ENCODE measurements at regions not wholly inside any gene's neighbourhood (a gene's known extent, or its start where the extent isn't known, plus 50 kb on each side); places are given as distances from the start of the nearest gene placed in this dataset.

GRCh38 chr18:65527879-65528633 is 222.8 kb upstream of the CDH7 start:
- H3K4me2 ChIP-seq (ENCODE audit: low read depth, low read length, poor library complexity, severe bottlenecking): no peak overlapping the region
- no peaks in the 10 kb centered on the region for H3K79me2 ChIP-seq (ENCODE audit: insufficient read depth, low read length)
- no peaks in the 10 kb centered on the region for H4K20me1 ChIP-seq (ENCODE audit: low read depth, low read length)
- H3K27me3 ChIP-seq (ENCODE audit: low read length): no peaks in the 10 kb centered on the region
- H3K9ac ChIP-seq (ENCODE audit: low read length): no peak overlapping the region
- H3F3A ChIP-seq (ENCODE audit: insufficient read depth): no peaks in the 10 kb centered on the region
- H3K36me3 ChIP-seq (ENCODE audit: low read length): no peaks in the 10 kb centered on the region
- H3K9me3 ChIP-seq (ENCODE audit: insufficient read depth, low read length): no peaks in the 10 kb centered on the region
- no peak for TF ChIP-seq EZH2phosphoT487 (conservative IDR thresholded peaks at IDR 0.05; ENCODE audit: low read length)
- no peak overlapping the region for H2AFZ ChIP-seq (ENCODE audit: low read depth, low read length, severe bottlenecking)
- no peak overlapping the region for H3K4me3 ChIP-seq (ENCODE audit: insufficient read depth, low read length, poor library complexity, severe bottlenecking)
- no peak overlapping the region for H3K27ac ChIP-seq (ENCODE audit: low read depth, low read length)
- no peaks in the 10 kb centered on the region for H3K9me2 ChIP-seq (replicated peaks; ENCODE audit: insufficient read depth, low read length)

- Histone ChIP-seq H2AFZ (ENCODE audit: low read depth, low read length, severe bottlenecking) (no peak overlapping the region), H3K9me3 (ENCODE audit: insufficient read depth, low read length) (no peaks in the 10 kb centered on the region)
Measured at GRCh38 chr18:65526099-65526498, 224.7 kb upstream of the CDH7 start.

GRCh38 chr18:65523461-65523860 is 227.4 kb upstream of the CDH7 start:
- Histone ChIP-seq H3K9me2 (replicated peaks; ENCODE audit: insufficient read depth, low read length) (no peaks in the 10 kb centered on the region), H3K36me3 (ENCODE audit: low read length) (no peaks in the 10 kb centered on the region), H3K27me3 (ENCODE audit: low read length) (no peaks in the 10 kb centered on the region), H3K4me2 (ENCODE audit: low read depth, low read length, poor library complexity, severe bottlenecking) (no peak overlapping the region), H3K79me2 (ENCODE audit: insufficient read depth, low read length) (no peaks in the 10 kb centered on the region), H2AFZ (ENCODE audit: low read depth, low read length, severe bottlenecking) (no peak overlapping the region), H4K20me1 (ENCODE audit: low read depth, low read length) (no peaks in the 10 kb centered on the region), H3K9ac (ENCODE audit: low read length) (no peak overlapping the region), H3K27ac (ENCODE audit: low read depth, low read length) (no peak overlapping the region), H3F3A (ENCODE audit: insufficient read depth) (no peaks in the 10 kb centered on the region), H3K4me3 (ENCODE audit: insufficient read depth, low read length, poor library complexity, severe bottlenecking) (no peak overlapping the region), H3K9me3 (ENCODE audit: insufficient read depth, low read length) (no peaks in the 10 kb centered on the region)
- TF ChIP-seq EZH2phosphoT487 (conservative IDR thresholded peaks at IDR 0.05; ENCODE audit: low read length) (no peak), CTCF (IDR thresholded peaks at IDR 0.05; ENCODE audit: insufficient read depth, low read length, poor library complexity, severe bottlenecking) (no peak)

More at GRCh38 chr18:65526099-65526498, 224.7 kb upstream of the CDH7 start:
- TF ChIP-seq CTCF (IDR thresholded peaks at IDR 0.05; ENCODE audit: insufficient read depth, low read length, poor library complexity, severe bottlenecking): no peak
- no peaks in the 10 kb centered on the region for H3F3A ChIP-seq (ENCODE audit: insufficient read depth)
- H3K4me2 ChIP-seq (ENCODE audit: low read depth, low read length, poor library complexity, severe bottlenecking): no peak overlapping the region
- no peak overlapping the region for H3K4me3 ChIP-seq (ENCODE audit: insufficient read depth, low read length, poor library complexity, severe bottlenecking)
- H3K79me2 ChIP-seq (ENCODE audit: insufficient read depth, low read length): no peaks in the 10 kb centered on the region
- no peaks in the 10 kb centered on the region for H4K20me1 ChIP-seq (ENCODE audit: low read depth, low read length)
- H3K27me3 ChIP-seq (ENCODE audit: low read length): no peaks in the 10 kb centered on the region
- no peak overlapping the region for H3K27ac ChIP-seq (ENCODE audit: low read depth, low read length)
- no peak overlapping the region for H3K9ac ChIP-seq (ENCODE audit: low read length)
- H3K36me3 ChIP-seq (ENCODE audit: low read length): no peaks in the 10 kb centered on the region
- H3K9me2 ChIP-seq (replicated peaks; ENCODE audit: insufficient read depth, low read length): no peaks in the 10 kb centered on the region

GRCh38 chr18:65522907-65523306 is 227.9 kb upstream of the CDH7 start:
- H3K4me2 ChIP-seq (ENCODE audit: low read depth, low read length, poor library complexity, severe bottlenecking): no peak overlapping the region
- no peak overlapping the region for H3K27ac ChIP-seq (ENCODE audit: low read depth, low read length)
- H3K9ac ChIP-seq (ENCODE audit: low read length): no peak overlapping the region
- no peaks in the 10 kb centered on the region for H3K9me3 ChIP-seq (ENCODE audit: insufficient read depth, low read length)
- H3K4me3 ChIP-seq (ENCODE audit: insufficient read depth, low read length, poor library complexity, severe bottlenecking): no peak overlapping the region
- H4K20me1 ChIP-seq (ENCODE audit: low read depth, low read length): no peaks in the 10 kb centered on the region
- no peak overlapping the region for H2AFZ ChIP-seq (ENCODE audit: low read depth, low read length, severe bottlenecking)
- H3K36me3 ChIP-seq (ENCODE audit: low read length): no peaks in the 10 kb centered on the region
- H3F3A ChIP-seq (ENCODE audit: insufficient read depth): no peaks in the 10 kb centered on the region
- H3K27me3 ChIP-seq (ENCODE audit: low read length): no peaks in the 10 kb centered on the region
- H3K79me2 ChIP-seq (ENCODE audit: insufficient read depth, low read length): no peaks in the 10 kb centered on the region
- H3K9me2 ChIP-seq (replicated peaks; ENCODE audit: insufficient read depth, low read length): no peaks in the 10 kb centered on the region
- TF ChIP-seq EZH2phosphoT487 (conservative IDR thresholded peaks at IDR 0.05; ENCODE audit: low read length) (no peak), CTCF (IDR thresholded peaks at IDR 0.05; ENCODE audit: insufficient read depth, low read length, poor library complexity, severe bottlenecking) (no peak)

Data from SU-DHL-6 (cell line).